ENCODE measurements at regions not wholly inside any gene's neighbourhood (a gene's known extent, or its start where the extent isn't known, plus 50 kb on each side); places are given as distances from the start of the nearest gene placed in this dataset.

GRCh38 chr6:79813143-79813850 is 134.1 kb downstream of the ELOVL4 start:
- H4K20me1 ChIP-seq (ENCODE audit: insufficient read depth) = no peaks in the 10 kb centered on the region
- H3K9ac ChIP-seq = no peak overlapping the region
- H2AFZ ChIP-seq = no peak overlapping the region
- DNase-seq = peak; percentile 52
- no peak for TF ChIP-seq EZH2phosphoT487 (IDR thresholded peaks at IDR 0.05; ENCODE audit: insufficient read depth, low read depth)
- no peak for TF ChIP-seq EZH2 (IDR thresholded peaks at IDR 0.05; ENCODE audit: insufficient read depth, poor library complexity, severe bottlenecking)
- no peaks in the 10 kb centered on the region for H3F3A ChIP-seq (ENCODE audit: insufficient read depth)
- WGBS, 2 experiments (ENCODE audit: low coverage in 1 of 2, low lambda C conversion rate in 2 of 2, missing lambda C conversion rate in 2 of 2) = 55 to 68% methylated on average over 2 of the region's 2 CpGs
- no peaks in the 10 kb centered on the region for H3K9me2 ChIP-seq (ENCODE audit: insufficient read depth)
- no peak overlapping the region for H3K4me3 ChIP-seq
- in situ Hi-C loops (cut with MboI) = no loop called here
- no peak overlapping the region for H3K27ac ChIP-seq
- H3K4me1 ChIP-seq (ENCODE audit: insufficient read depth) = 0 out of 2 replicates have a peak, but pooled peaks cover 4% of the 10 kb centered on the region
- H3K27me3 ChIP-seq (replicated peaks; ENCODE audit: insufficient read depth) = peaks cover 6% of the 10 kb centered on the region; the same call in 1 of the 2 replicates
- H3K9me3 ChIP-seq (ENCODE audit: low read depth) = no peaks in the 10 kb centered on the region
- H3K36me3 ChIP-seq (ENCODE audit: low read depth) = no peaks in the 10 kb centered on the region
- H3K4me2 ChIP-seq (ENCODE audit: unreplicated experiment) = no peak overlapping the region
- H3K79me2 ChIP-seq (ENCODE audit: insufficient read depth) = no peaks in the 10 kb centered on the region

- no peak for DNase-seq
- Histone ChIP-seq H3K9me3 (ENCODE audit: low read depth) (no peaks in the 10 kb centered on the region), H3K4me2 (ENCODE audit: unreplicated experiment) (no peak overlapping the region), H4K20me1 (ENCODE audit: insufficient read depth) (no peaks in the 10 kb centered on the region), H3K4me1 (ENCODE audit: insufficient read depth) (0 out of 2 replicates have a peak, but pooled peaks cover 4% of the 10 kb centered on the region), H3F3A (ENCODE audit: insufficient read depth) (no peaks in the 10 kb centered on the region), H3K79me2 (ENCODE audit: insufficient read depth) (no peaks in the 10 kb centered on the region), H3K9ac (no peak overlapping the region), H3K9me2 (ENCODE audit: insufficient read depth) (no peaks in the 10 kb centered on the region), H3K36me3 (ENCODE audit: low read depth) (no peaks in the 10 kb centered on the region), H3K27ac (no peak overlapping the region), H3K4me3 (no peak overlapping the region), H2AFZ (no peak overlapping the region), H3K27me3 (replicated peaks; ENCODE audit: insufficient read depth) (peaks cover 6% of the 10 kb centered on the region; the same call in 1 of the 2 replicates)
- in situ Hi-C loops (cut with MboI) = no loop called here
- 71 to 75% methylated on average over 8 of the region's 8 CpGs for WGBS, 2 experiments (ENCODE audit: low coverage in 1 of 2, low lambda C conversion rate in 2 of 2, missing lambda C conversion rate in 2 of 2)
- TF ChIP-seq EZH2 (IDR thresholded peaks at IDR 0.05; ENCODE audit: insufficient read depth, poor library complexity, severe bottlenecking) = no peak
- TF ChIP-seq EZH2phosphoT487 (IDR thresholded peaks at IDR 0.05; ENCODE audit: insufficient read depth, low read depth) = no peak
Measured at GRCh38 chr6:79812195-79812594, 135.2 kb downstream of the ELOVL4 start.

DNA sequence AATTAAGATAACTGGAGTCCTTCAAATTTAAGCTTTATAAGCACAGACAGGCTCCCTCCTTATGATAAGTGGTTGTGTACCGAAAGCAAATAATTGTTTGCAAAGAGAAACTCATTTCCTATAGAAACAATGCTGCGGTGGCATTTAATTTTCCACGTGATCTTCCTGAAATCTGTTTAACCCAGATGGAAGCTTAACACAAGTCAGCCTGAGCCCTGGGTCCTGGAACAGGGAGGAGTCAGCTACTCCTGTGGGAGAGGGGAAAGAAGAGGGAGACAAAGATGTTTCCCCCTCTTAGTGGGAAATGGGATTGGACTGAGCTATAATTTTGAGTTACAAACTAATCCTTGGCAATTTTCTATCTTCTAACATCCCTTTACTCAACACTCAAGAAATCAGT is 136.5 kb downstream of the ELOVL4 start:
- Histone ChIP-seq H3K4me1 (ENCODE audit: insufficient read depth) (0 out of 2 replicates have a peak, but pooled peaks cover 4% of the 10 kb centered on the region), H3F3A (ENCODE audit: insufficient read depth) (no peaks in the 10 kb centered on the region), H3K9ac (no peak overlapping the region), H3K9me2 (ENCODE audit: insufficient read depth) (no peaks in the 10 kb centered on the region), H2AFZ (no peak overlapping the region), H3K9me3 (ENCODE audit: low read depth) (no peaks in the 10 kb centered on the region), H3K4me2 (ENCODE audit: unreplicated experiment) (no peak overlapping the region), H3K79me2 (ENCODE audit: insufficient read depth) (no peaks in the 10 kb centered on the region), H3K27me3 (replicated peaks; ENCODE audit: insufficient read depth) (peaks cover 6% of the 10 kb centered on the region; the same call in 1 of the 2 replicates), H3K4me3 (no peak overlapping the region), H4K20me1 (ENCODE audit: insufficient read depth) (no peaks in the 10 kb centered on the region), H3K27ac (no peak overlapping the region), H3K36me3 (ENCODE audit: low read depth) (no peaks in the 10 kb centered on the region)
- in situ Hi-C loops (cut with MboI) = no loop called here
- 57 to 66% methylated on average over 3 of the region's 3 CpGs for WGBS, 2 experiments (ENCODE audit: low coverage in 1 of 2, low lambda C conversion rate in 2 of 2, missing lambda C conversion rate in 2 of 2)
- TF ChIP-seq EZH2phosphoT487 (IDR thresholded peaks at IDR 0.05; ENCODE audit: insufficient read depth, low read depth) = no peak
- no peak for TF ChIP-seq EZH2 (IDR thresholded peaks at IDR 0.05; ENCODE audit: insufficient read depth, poor library complexity, severe bottlenecking)
- no peak for DNase-seq

GRCh38 chr6:79810185-79810705 is 137.1 kb downstream of the ELOVL4 start:
- H3K4me2 ChIP-seq (ENCODE audit: unreplicated experiment) = no peak overlapping the region

More at GRCh38 chr6:79810185-79810705, 137.1 kb downstream of the ELOVL4 start:
- peaks cover 6% of the 10 kb centered on the region; the same call in 1 of the 2 replicates for H3K27me3 ChIP-seq (replicated peaks; ENCODE audit: insufficient read depth)
- no peaks in the 10 kb centered on the region for H3K9me3 ChIP-seq (ENCODE audit: low read depth)
- no peaks in the 10 kb centered on the region for H4K20me1 ChIP-seq (ENCODE audit: insufficient read depth)
- no peak overlapping the region for H3K4me3 ChIP-seq
- no peak for DNase-seq
- in situ Hi-C loops (cut with MboI) = no loop called here
- H3F3A ChIP-seq (ENCODE audit: insufficient read depth) = no peaks in the 10 kb centered on the region
- no peaks in the 10 kb centered on the region for H3K36me3 ChIP-seq (ENCODE audit: low read depth)
- no peaks in the 10 kb centered on the region for H3K9me2 ChIP-seq (ENCODE audit: insufficient read depth)
- no peak overlapping the region for H3K9ac ChIP-seq
- 8% methylated on average over 10 of the region's 10 CpGs for WGBS, 2 experiments (ENCODE audit: low coverage in 1 of 2, low lambda C conversion rate in 2 of 2, missing lambda C conversion rate in 2 of 2)
- no peak overlapping the region for H3K27ac ChIP-seq
- TF ChIP-seq EZH2phosphoT487 (IDR thresholded peaks at IDR 0.05; ENCODE audit: insufficient read depth, low read depth) (no peak), EZH2 (IDR thresholded peaks at IDR 0.05; ENCODE audit: insufficient read depth, poor library complexity, severe bottlenecking) (no peak)
- H2AFZ ChIP-seq = peak overlapping the region; percentile 34; the same call in 1 of the 2 replicates
- no peaks in the 10 kb centered on the region for H3K79me2 ChIP-seq (ENCODE audit: insufficient read depth)
- H3K4me1 ChIP-seq (ENCODE audit: insufficient read depth) = 0 out of 2 replicates have a peak, but pooled peaks cover 4% of the 10 kb centered on the region
